T follicular helper cell (primary cell): ENCODE measurements at regions not wholly inside any gene's neighbourhood (a gene's known extent, or its start where the extent isn't known, plus 50 kb on each side); places are given as distances from the start of the nearest gene placed in this dataset.
"Not testable (repeated sequence)": the region's sequence is repeated elsewhere in the genome, so short reads cannot be mapped to it uniquely, and the experiment has no call there.

ENCODE experiments used
- DNase-seq: peaks from one replicate; pipeline ENCODE4 v3.0.0-alpha.2; 2020; ENCODE audit warnings: low read depth

DNA sequence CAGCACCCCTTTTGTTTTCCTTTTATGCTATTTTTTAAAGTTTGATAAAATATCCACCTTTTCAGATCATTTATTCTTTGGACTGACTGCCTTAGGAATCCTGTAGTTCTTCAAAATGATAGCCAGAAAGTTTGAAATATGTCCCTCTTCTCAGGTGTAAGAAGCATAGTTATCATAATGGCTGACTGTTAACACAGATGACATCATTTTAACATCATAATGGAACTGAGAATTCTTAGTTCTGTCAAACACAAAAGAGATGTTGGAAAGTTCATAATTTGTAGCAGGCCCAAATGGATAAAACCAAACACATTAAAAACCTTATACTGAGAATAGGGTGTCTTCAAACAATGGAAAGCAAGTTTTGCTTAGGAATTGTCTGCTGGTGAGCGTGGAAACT is 1254.4 kb downstream of the ADGRL3 start:
- no peak for DNase-seq

DNA sequence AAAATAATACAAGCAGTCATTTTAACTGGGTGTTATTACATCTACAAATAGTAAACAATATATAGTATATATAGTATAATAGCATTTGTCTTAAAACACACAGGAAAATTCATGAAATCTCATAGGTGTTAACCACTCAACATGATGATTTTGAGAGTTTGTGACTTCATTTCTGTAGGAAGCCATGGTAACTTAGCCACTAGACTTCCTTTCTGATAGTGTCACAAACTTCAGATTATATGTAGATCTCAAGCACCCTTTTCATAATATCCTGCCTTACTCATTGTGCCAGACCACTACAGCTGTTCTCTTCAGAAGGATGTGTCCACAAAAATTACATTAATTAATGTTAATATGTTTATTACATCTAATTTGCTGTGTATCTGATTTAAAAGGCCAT is 1250.6 kb downstream of the ADGRL3 start:
- DNase-seq = no peak

DNA sequence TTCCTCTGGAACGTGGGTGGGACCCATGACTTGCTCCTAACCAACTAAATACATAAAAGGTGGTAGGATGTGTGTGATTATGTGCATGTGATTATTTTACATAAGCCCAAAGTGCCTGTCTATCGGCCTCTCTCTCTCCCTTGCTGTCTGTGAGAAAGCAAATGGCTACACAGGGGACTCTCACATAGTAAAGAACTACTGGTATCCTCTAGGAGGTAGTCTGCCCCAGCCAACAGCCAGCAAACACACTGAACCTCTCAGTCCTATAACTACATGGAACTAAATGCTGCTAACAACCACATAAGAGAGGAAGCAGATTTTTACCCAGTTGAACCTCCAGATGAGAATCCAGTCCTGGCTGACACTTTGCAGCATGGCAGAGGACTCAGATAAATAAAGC is 1249.4 kb downstream of the ADGRL3 start:
- no peak for DNase-seq

DNA sequence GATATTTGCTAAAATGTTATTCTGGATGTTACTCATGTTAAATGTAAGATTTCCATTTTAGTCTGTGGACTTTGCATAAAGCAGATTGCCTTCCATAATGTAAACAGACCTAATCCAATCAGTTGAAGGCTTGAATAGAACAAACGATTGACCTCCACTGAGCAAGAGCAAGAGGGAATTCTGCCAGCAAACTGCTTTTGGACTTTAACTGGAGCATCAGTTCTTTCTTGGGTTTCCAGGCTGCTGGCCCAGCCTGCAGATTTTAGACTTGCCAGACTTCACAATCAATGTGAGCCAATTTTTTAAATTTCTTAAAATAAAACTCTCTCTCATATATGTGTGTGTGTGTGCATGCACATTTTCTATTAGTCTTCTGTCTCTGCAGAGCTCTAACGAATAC is 1248.8 kb downstream of the ADGRL3 start:
- DNase-seq = no peak

DNA sequence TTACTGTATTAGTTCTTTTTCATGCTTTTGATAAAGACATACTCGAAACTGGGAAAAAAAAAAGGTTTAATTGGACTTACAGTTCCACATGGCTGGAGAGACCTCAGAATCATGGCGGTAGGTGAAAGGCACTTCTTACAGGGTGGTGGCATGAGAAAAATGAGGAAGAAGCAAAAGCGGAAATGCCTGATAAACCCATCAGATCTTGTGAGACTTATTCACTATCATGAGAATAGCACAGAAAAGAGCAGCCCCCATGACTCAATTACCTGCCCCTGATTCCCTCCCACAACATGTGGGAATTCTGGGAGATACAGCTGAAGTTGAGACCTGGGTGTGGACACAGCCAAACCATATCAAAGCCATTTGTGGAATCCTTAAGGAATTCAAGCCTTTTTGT is 1238.9 kb downstream of the ADGRL3 start:
- no peak for DNase-seq

DNA sequence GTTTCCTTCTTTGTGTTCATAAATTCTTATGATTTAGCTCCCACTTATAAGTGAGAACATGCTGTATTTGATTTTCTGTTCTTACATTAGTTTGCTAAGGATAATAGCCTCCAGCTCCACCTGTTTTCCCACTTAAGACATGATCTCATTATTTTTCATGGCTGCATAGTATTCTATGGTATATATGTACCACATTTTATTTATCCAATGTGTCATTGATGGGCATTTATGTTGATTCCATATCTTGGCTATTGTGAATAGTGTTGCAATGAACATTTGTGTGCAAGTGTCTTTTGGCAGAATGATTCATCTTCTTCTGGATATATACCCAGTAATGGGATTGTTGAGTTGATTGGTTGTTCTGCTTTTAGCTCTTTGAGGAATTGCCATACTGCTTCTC is 1234.8 kb downstream of the ADGRL3 start:
- DNase-seq = no peak

DNA sequence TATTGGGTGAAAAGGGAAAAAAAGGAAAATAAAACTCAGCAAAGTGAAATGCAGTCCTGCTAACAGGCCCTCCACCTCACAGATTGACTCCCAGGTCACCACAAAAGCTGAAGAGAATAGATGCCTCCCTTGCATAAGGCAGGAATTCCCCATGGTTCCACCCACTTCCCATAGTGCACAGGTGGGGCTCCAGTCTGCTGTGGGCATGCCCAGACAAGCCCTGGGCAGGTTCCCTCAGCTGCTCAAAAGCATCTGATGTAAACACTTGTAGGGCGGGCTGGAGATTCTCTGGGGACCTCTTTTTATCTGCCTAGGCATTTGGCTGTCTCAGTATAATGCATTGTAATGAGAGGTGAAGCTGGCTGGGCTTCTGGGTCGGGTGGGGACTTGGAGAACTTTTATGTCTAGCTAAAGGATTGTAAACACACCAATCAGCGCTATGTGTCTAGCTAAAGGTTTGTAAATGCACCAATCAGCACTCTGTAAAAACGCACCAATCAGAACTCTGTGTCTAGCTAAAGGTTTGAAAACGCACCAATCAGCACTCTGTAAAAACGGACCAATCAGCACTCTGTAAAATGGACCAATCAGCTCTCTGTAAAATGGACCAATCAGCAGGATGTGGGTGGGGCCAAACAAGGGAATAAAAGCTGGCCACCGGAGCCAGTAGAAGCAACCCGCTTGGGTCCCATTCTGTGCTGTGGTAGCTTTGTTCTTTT is 1231.5 kb downstream of the ADGRL3 start:
- DNase-seq = not testable (repeated sequence)

DNA sequence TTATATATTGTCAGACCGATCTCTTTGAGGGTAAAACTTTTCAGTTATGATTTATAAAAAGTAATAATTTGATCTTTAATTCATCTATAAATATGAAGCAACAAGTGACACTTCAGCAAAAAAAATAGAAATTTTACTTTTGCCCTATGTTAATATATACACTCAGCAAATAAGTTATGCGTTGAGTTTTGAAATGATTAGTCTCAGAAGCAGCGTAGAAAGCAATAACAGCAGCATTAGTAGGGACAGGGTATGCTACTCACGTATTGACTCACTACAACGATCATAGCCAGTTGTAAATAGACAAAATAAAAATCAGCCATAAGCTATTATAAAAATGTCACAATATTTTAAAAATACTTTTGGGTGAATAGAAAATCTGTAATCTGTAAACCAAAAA is 1229.2 kb downstream of the ADGRL3 start:
- no peak for DNase-seq

DNA sequence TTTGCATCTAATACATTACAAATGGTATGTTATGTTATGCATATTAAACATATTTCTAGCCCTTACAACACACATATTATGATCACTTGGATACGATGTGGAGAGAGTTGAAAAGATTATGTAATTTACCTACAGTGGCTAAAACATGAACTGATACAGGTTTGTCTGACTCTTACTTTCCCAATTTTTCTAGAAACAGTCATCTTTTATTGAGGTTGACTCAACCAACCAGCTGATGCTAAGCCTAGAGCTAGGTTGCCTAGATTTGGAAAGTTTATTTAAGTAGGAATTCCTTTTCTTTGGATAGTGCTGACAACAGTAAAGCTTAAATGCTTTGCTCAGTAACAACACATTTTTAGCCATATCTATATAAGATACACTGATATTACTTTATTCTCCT is 1215.1 kb downstream of the ADGRL3 start:
- DNase-seq = no peak

DNA sequence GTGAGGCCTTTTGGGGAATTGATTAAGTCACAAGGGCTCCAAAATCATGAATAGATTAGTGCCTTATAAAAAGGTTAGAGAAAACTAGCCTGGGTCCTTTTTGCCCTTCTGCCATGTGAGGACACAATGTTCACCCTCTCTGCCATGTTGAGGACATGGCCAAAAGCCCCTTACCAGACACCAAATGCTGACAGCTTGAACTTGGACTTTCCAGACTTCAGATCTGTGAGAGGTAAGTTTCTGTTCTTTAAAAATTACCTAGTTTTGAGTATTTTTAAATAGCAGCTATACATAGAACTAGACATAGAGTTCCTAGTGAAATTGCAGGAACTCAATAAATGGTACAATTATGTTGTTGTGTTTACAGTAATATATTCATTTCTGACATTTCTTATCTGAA is 1214.4 kb downstream of the ADGRL3 start:
- DNase-seq = no peak

DNA sequence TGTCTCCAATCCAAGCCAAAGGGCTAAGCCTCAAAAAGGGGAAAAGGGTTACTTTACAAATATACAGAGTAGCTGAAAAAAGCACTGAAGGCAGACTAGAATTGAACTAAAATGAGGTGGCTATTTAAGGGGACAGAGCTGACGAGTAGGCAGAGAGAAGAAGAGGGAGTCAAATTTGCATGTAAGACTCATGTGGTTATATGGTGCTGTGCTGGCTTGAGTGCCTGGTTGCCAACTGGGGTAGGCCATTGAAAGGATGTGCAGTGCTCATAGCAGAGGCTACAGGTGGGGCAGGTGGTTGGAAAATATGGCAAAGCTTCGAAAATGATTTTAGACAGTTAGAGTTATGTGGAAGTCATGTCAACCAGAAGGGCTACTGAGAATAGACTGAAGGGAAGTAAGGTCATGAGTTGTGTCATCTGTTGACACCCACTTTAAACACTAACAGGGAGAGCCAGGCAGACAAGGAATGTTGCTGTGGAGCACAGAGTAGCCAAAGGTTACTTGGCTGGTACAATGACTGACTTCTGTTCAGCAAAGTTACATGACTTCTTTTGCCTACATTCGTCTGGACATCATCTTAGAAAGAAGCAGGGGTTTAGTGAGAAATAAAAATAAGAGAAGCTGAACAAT is 1210.4 kb downstream of the ADGRL3 start:
- no peak for DNase-seq

DNA sequence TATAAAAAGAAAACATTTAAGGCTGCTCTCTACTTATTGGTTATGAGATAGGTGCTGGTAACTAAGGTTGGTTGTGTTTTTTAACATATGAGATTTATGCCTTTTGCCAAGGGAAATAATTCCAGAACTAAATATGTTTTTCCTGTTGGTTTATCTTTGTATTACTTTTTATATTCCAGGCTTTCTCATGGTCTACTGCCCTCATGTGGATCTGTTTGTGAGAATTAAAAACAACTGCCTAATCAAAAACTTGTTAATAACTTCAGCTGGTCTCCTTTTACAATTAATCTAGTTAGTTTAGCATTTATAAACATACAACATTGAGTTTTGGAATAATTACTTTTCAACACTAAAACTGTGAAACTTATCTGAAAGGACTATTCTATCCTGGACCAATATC is 1208.3 kb downstream of the ADGRL3 start:
- DNase-seq = no peak

DNA sequence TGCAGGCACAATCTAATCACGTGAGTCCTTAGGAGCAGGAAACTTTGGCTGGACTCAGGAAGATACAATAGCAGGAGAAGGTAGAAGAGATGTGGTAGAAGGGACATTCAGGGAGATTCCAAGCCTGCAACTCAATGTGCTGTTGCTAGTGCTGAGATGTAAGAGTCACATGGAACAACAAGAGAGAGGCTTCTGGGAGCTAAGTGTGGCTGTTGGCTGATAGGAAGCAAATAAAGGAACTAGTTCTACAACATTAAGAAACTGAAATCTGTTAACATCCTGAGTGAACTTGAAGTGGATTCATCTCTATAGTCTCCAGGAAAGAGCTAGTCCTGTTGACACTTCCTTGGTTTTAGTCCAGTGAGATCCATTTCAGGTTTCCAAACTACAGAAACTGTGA is 1207.4 kb downstream of the ADGRL3 start:
- DNase-seq = no peak

DNA sequence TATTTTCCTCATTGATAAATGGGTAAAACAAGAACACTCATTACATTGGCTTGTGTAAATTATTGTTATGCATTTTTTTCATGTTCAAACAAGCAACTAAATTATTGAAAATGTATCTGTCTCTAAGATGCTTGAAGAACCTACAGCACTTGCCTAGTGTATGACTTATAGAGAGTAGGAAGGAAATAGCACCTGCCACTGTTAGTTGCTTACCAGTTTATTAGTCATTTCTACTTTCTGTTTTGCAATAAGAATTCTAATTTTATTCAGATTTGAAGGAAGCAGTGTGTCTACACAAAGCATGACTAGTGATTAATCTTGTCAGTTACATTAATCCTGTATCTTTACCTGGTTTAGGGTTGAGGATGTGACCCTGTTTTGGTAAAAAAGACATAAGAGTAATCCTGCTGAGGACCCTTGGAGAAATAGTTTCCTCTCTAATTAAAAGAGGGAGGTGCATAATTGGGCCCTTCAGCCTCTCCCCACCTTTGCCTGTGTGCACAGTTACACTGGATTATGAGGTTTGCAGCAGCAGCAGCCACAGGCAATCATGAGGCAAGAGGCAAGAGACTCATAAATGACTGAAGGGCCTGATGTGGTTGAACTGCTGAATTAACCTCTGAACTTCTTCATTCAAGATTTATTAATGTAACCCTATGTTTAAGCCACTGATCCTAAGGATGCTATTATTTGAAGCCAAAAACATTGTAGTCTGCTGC is 1202.1 kb downstream of the ADGRL3 start:
- DNase-seq = no peak

DNA sequence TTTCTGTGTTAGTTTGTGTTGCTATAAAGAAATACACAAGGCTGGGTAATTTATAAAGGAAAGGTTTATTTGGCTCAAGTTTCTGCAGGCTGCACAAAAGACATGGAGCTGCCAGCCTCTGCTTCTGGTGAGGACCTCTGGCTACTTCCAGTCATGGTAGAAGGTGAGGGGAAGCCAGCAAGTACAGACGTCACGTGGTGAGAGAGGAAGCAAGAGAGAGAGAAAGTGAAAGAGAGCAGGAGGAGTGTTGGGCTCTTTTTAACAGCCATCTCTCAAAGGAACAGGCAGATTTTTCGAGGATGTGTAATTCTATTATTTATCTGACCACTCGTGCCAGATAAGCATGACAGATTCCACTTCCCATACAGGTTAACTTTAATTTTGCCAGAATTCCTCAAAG is 1199.1 kb downstream of the ADGRL3 start:
- no peak for DNase-seq

DNA sequence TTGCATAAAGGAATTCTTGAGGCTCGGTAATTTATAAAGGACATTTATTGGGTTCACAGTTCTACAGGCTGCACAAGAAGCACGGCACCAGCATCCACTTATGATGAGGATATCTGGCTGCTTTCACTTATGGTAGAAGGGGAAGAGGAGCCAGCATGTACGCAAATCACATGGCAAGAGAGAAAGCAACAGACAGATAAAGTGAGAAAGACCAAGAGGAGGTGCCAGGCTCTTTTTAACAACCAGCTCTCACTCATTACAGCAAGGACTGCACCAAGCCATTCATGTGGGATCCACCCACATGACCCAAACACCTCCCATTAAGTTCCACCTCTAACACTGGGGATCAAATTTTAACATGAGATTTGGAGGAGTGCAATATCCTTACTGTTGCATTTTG is 1198.2 kb downstream of the ADGRL3 start:
- DNase-seq = no peak

DNA sequence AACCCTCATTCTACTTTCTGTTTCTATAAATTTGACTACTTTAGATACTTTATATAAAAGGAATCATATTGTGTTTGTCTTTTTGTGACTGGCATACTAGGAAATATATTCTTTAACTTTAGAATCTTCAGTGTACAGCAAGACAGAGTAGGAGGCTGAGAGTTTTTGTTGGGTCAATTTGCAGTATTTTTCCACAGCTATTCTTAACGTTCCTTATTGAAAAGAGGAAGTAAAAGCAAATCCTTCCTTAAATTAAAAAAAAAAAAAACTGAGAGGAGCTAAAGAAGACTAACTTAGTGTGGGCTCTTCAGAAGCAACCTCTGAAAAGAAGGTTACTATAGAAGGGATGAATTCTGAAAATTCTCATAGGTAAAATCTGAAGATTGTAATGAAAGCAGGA is 1194.6 kb downstream of the ADGRL3 start:
- DNase-seq = no peak

DNA sequence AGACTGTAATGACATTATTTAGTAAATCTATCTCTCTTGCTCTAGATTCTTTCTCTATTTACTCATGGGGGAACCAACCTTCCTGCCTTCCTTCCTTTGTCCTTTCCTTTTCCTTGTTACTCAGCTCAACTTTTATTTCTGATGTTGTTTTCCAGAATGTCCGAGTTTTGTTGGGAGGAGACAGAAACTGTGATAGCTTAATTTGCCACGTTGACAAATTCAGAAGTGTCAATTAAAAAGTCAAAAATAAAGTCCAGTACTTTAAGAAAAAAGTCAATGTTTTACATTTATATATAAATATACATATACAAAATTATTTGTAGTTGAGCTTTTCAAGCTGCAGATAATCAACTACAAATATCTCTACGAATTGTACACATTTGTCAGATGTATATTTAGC is 1187.7 kb downstream of the ADGRL3 start:
- DNase-seq = no peak

DNA sequence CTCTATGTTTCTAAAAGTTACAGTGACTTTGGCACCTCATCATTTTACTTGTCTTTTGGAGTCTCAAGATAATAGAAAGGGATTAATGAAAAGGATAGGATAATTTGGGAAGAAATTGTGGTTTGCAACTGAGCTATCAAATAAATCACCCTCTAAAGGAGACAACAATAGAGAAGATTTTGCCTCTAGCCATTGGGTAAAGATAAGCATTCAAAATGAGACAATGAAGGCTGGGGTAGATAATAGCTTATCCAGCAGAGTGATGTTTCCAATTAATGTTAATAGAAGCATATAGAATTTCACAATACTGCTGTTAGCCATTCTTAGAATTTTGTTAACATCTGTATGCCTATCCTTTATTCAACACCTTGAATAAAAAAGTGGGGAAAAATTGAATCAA is 1177.6 kb downstream of the ADGRL3 start:
- DNase-seq = no peak

DNA sequence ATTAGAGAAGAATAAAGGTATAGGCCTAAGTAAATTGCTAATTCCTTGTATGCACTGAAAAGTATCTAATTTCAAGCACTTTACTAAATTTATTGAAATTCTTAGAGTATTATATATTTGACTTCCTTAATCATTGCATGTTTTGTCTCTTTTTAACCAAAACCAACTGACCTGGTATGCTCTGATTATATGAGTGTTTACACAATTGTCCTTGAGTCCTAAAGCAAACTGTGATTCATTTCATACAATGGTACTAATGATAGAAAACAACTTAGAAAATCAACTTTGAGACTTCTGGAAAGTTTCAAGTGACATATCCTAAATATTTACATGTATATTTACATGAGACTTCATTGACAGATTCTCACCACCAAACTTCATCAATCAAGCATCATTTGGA is 1177.1 kb downstream of the ADGRL3 start:
- DNase-seq = no peak

DNA sequence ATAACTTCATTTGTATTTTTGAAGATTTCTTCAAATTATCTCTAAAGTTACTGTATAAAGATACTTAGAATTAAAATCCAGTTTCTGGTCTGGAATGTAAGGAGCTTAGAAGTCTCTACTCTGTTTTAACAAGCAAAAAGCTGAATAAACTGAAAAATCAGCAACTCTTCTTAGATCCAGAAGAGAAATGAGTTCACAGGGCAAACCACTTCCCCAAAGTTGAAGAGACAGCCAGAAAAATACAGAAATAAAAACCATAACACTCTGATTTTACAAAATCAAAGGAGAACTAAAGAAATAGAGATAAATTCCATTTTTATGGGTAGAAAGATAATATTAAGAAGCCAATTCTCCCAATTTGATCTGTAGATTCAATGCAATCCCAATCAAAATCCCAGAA is 1166.8 kb downstream of the ADGRL3 start:
- DNase-seq = no peak

DNA sequence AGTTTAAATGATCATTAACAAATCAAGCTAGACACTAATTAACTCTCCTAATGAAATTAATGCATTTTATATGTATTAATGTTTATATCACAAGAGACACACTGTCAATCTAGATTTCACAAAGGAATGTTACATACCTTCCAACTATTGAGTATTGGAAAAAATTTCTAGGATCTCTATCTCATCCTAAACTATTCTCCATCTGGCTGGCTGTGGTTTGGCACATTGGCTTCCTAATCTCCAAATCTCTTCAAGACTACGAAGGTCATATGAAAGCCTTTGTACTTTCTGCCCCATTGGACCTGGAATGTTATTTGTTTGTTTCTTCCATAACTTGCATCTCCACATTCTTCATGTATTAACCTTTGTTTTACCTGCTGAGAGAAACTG is 1160.0 kb downstream of the ADGRL3 start:
- DNase-seq = no peak

DNA sequence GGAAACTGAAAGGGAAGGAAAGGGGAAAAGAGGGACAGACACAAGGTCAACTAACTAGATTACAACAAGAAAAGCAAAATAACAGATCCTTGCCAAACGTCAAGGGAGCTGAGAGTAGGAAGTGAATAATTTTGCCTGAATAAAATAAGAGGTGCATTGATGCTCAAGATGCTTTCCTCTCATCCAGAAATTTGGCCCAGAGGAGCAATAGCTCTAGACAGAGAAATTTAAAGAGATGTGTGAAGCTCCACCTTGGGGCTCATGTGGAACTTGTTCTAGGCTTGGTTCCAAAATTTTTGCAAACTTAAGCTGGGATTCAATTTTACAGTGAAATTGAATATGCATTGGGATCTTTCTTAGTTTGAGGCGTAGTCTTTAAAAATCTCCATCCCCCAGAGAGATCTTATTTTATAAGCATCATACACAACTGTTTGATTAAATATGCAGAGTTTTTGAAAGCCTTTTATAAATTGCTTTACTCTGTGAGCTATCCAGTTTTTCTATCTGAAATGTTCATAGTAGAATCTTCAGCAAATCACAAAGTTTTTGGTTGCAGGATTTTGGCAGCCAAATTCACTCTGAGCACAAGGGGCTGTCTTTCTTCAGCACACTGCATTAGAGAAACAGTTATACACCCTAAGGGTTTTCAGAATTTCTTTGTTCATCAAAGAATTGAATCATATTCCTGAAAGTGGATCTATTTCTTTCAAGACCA is 1159.5 kb downstream of the ADGRL3 start:
- DNase-seq = no peak
